ENCODE measurements at regions not wholly inside any gene's neighbourhood (a gene's known extent, or its start where the extent isn't known, plus 50 kb on each side); places are given as distances from the start of the nearest gene placed in this dataset.

GRCh38 chr3:177609613-177610012 is 412.3 kb upstream of the TBL1XR1 start:
- no peak for DNase-seq (ENCODE audit: low spot score)
- no peak overlapping the region for H3K27ac ChIP-seq
- TF ChIP-seq CTCF (conservative IDR thresholded peaks at IDR 0.05; ENCODE audit: low read depth) = no peak
- ChIA-PET CTCF (no interaction called here), POLR2A (ENCODE audit: low non-redundant PET) (no interaction called here)

GRCh38 chr3:177610262-177610661 is 413.0 kb upstream of the TBL1XR1 start:
- CTCF ChIA-PET = interaction anchor here (0.9 kb wide), 1 partner anchor 32 kb away, joined by 3 read pairs; no protein-coding TSS in a partner anchor
- no peak overlapping the region for H3K27ac ChIP-seq
- POLR2A ChIA-PET (ENCODE audit: low non-redundant PET) = no interaction called here
- no peak for DNase-seq (ENCODE audit: low spot score)
- TF ChIP-seq CTCF (conservative IDR thresholded peaks at IDR 0.05; ENCODE audit: low read depth) = no peak

- DNase-seq (ENCODE audit: low spot score) = no peak
- no peak for TF ChIP-seq CTCF (conservative IDR thresholded peaks at IDR 0.05; ENCODE audit: low read depth)
- ChIA-PET POLR2A (ENCODE audit: low non-redundant PET) (no interaction called here), CTCF (interaction anchor here (0.6 to 0.9 kb wide), 4 partner anchors 32 to 1903 kb away, joined by 3 to 7 read pairs (median 4); no protein-coding TSS in a partner anchor)
- H3K27ac ChIP-seq = no peak overlapping the region
These were observed 413.7 kb upstream of the TBL1XR1 start for GRCh38 chr3:177610686-177611633.

GRCh38 chr3:177611752-177612334 is 414.6 kb upstream of the TBL1XR1 start:
- ChIA-PET POLR2A (ENCODE audit: low non-redundant PET) (no interaction called here), CTCF (interaction anchor here (0.6 to 0.7 kb wide), 4 partner anchors 57 to 1904 kb away, joined by 3 to 7 read pairs (median 4); no protein-coding TSS in a partner anchor)
- TF ChIP-seq CTCF (conservative IDR thresholded peaks at IDR 0.05; ENCODE audit: low read depth) = no peak
- H3K27ac ChIP-seq = no peak overlapping the region
- no peak for DNase-seq (ENCODE audit: low spot score)

- no peak overlapping the region for H3K27ac ChIP-seq
- TF ChIP-seq CTCF (conservative IDR thresholded peaks at IDR 0.05; ENCODE audit: low read depth) = no peak
- DNase-seq (ENCODE audit: low spot score) = no peak
- CTCF ChIA-PET = interaction anchor here (0.6 kb wide), 1 partner anchor 1839 kb away, joined by 4 read pairs; no protein-coding TSS in a partner anchor
- POLR2A ChIA-PET (ENCODE audit: low non-redundant PET) = no interaction called here
These were observed 416.6 kb upstream of the TBL1XR1 start for GRCh38 chr3:177613901-177614300.

GRCh38 chr3:177615015-177615414 is 417.7 kb upstream of the TBL1XR1 start:
- ChIA-PET POLR2A (ENCODE audit: low non-redundant PET) (no interaction called here), CTCF (interaction anchor here (0.5 to 0.8 kb wide), 4 partner anchors 9 to 1882 kb away, joined by 3 to 4 read pairs (median 3); no protein-coding TSS in a partner anchor)
- no peak for TF ChIP-seq CTCF (conservative IDR thresholded peaks at IDR 0.05; ENCODE audit: low read depth)
- no peak overlapping the region for H3K27ac ChIP-seq
- DNase-seq (ENCODE audit: low spot score) = peak; percentile 46

Data from RWPE1 (cell line).